Activated CD8-positive, alpha-beta memory T cell treated with anti-CD3 and anti-CD28 coated beads for 48 hours (primary cell): ENCODE measurements at regions not wholly inside any gene's neighbourhood (a gene's known extent, or its start where the extent isn't known, plus 50 kb on each side); places are given as distances from the start of the nearest gene placed in this dataset.
"Not testable (repeated sequence)": the region's sequence is repeated elsewhere in the genome, so short reads cannot be mapped to it uniquely, and the experiment has no call there.

ENCODE experiments used
- DNase-seq, 3 experiments: peaks; one replicate each; pipeline ENCODE4 v3.0.0-alpha.2; 2020; ENCODE audit warnings: low read depth in 2 of 3, low spot score in 2 of 3

GRCh38 chr4:155592179-155592937 is 74.3 kb upstream of the GUCY1A1 start:
- no peak for DNase-seq

DNA sequence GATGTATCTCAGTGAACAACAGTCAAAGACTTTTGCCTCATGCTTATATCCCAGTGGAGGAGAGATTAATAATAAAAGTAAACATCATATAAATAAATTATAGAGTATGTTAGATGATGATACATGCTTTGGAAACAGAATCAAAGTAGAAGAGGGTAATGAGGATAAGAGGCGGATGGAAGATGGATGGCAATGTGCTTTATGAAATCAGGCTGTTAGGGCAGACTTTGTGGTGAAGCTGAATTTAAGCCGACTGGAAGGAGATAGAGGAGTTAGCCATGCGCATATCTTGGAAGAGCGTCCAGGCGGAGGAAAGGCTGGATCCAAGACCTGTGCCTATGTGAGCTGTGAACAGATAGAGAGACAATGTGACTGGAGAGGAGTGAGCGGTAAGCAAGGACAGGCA is 74.9 kb upstream of the GUCY1A1 start:
- no peak for DNase-seq

GRCh38 chr4:155590796-155591585 is 75.7 kb upstream of the GUCY1A1 start:
- DNase-seq: no peak

DNA sequence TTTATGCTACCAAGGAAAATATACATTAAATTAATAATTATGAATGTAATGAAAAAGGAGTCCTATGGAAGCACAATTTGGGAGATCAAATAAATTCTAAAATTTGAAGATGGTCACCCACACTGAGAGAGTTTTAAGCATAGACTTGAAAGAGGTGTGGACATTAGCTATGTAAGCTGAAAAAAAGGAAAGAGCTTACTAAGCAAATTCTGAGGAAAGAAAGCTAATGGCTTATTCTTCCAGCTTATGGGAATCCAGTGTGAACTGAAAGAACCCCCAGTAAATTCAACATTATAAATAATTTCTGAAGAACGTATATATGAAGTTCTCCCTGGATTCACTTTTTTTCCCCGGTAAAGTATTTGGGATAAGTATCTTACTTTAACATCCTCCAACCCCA is 78.2 kb upstream of the GUCY1A1 start:
- DNase-seq: no peak

GRCh38 chr4:155587766-155588165 is 78.9 kb upstream of the GUCY1A1 start:
- DNase-seq: no peak

DNA sequence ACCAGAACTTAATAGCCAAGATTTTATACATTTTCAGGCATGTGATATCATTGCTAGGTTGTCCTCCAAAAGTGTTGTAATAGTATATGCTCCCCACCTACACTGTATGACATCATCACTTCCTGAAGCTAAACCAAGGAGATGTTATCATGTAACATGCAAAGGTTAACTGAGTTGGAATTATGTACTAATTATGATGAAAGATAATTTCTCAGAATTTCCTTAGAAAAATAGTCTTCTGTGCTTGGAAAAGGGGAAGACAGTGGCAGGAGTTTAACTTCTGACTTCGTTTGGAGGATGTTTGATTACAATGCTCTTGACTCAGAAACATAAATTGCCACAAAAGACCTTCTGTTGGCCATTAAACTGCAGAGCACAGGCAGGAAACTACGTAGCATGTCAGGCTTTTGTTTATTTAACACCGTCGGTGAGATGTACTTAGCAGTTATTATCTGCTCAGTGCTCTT is 83.6 kb upstream of the GUCY1A1 start:
- no peak for DNase-seq

DNA sequence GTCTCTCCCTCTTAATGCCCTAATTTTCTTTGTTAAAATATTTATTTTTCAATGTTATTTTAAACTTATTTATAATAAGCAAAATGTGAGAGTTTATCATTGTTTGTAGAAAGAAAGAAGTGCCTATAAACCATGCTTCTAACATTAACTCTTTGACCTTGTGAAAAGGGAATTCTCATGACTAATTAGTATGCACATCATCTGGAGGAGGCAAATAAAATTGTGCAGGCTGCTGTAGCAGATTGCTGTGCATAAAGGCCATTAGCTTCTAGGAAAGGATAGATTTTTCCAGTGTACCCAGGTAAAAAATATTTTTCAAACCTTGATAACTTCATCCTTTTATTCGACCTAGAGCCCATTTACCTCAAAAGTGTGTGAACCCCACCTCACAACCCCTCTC is 84.6 kb upstream of the GUCY1A1 start:
- no peak for DNase-seq

- no peak for DNase-seq
Observed at GRCh38 chr4:155578726-155579370, 87.8 kb upstream of the GUCY1A1 start.

- no peak for DNase-seq
Observed at GRCh38 chr4:155578219-155578618, 88.4 kb upstream of the GUCY1A1 start.

GRCh38 chr4:155574329-155574728 is 92.3 kb upstream of the GUCY1A1 start:
- DNase-seq: not testable (repeated sequence)

GRCh38 chr4:155573126-155573525 is 93.5 kb upstream of the GUCY1A1 start:
- DNase-seq: no peak

- DNase-seq: no peak
Observed at GRCh38 chr4:155572106-155572703, 94.4 kb upstream of the GUCY1A1 start.

- DNase-seq: no peak
Observed at GRCh38 chr4:155571184-155571944, 95.3 kb upstream of the GUCY1A1 start.

DNA sequence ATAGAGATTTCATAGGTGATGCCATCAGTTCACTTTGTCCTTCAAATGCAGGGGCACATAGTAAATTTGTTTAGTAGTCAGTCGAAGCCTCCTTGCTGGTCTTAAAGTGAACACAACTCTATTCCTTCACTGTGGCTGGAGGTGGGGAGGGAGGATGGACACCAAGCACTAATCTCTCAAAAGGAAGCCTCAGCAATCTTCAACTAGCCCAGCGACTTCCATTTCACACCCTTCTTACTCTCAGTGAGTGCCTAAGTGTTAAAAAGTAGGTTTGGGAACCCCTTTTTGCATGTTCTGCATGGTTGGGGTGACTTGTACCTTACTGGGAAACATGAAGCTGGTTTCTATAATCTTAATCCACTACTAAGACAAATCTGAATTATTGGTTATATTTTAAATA is 96.0 kb upstream of the GUCY1A1 start:
- no peak for DNase-seq

DNA sequence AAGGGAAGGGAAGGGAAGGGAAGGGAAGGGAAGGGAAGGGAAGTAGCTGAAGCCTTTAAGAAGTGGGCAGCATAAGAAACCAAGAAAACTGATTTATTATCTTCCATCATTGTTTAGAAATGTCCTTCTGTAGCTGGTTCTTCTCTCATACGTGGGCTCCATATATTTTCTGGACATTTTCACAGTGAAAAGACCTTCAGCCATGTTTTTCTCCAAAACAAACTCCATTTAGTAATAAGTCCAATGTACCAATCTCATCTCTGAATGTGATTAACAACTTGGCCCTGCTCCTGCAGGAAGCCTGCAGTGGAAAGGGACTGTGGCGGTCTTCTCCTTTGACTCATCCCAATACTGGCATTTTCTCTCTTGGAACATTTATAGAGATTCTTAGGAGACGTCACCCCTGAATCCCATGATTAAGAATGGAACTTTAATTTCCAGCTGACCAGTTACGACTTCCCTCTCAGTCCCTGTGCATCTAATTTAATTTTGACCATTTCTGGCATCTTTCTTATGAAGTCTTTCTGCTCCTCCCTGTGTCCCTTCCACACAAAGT is 96.6 kb upstream of the GUCY1A1 start:
- DNase-seq: no peak

GRCh38 chr4:155569471-155569870 is 97.2 kb upstream of the GUCY1A1 start:
- DNase-seq: no peak

GRCh38 chr4:155568641-155569220 is 97.9 kb upstream of the GUCY1A1 start:
- no peak for DNase-seq

DNA sequence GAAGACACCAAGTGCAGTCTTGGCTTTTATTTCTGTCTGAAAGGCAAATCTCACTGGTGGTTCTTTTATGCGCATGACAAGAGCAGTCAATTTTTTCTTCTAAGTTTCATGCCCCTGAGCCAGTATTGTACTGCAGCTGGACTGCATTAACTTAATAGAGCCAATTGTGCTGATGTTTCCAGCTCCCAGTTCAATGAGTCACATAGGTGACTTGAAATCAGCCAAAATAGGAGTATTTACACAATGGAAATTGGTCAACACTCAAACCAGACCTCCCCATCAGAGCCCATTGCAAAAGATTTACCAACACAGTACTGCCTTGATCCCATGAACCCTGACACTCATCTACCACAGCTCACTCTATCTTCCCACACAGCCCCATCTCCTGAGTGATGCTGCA is 100.3 kb upstream of the GUCY1A1 start:
- DNase-seq: no peak

DNA sequence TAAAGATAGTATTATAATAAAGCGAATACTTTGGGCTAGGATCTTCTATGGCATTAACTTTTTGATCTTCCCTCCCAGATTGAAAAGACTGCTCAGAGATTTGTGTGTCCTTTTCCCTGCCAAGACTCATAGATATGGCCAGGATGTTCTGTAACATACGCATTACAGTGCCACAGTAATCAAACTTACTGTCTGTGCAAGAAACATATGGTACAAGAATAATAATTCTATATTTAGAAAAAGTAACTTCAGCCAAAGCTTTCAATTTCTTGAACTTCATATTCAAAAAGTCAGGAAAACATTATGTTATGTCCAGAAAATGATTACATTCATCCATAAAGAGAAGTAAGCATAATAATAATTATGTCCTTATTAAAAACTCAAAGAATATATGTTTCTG is 100.9 kb upstream of the GUCY1A1 start:
- DNase-seq: no peak

DNA sequence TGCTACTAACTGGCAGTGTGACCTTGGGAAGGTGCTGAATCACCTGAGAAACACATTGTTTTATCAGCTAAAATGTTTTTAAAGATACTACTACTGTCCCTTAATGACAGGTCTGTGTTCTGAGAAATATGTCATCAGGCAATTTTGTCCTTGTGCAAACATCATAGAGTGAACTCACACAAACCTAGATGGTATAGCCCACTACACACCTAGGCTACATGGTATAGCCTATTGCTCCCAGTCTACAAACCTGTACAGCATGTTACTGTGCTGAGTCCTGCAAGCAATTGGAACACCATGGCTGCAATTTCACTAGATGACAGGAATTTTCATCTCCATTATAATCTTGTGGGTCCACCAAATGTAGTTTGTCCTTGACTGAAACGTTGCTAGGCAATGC is 101.3 kb upstream of the GUCY1A1 start:
- no peak for DNase-seq
